GM12874 (cell line): ENCODE measurements at regions not wholly inside any gene's neighbourhood (a gene's known extent, or its start where the extent isn't known, plus 50 kb on each side); places are given as distances from the start of the nearest gene placed in this dataset.

ENCODE experiments used
- CTCF ChIP-seq: IDR thresholded peaks from 2 replicates; pipeline ENCODE4 v1.5.1; 2011; ENCODE audit warnings: low read depth, mild to moderate bottlenecking, control low read depth, low read length, moderate library complexity; ENCODE audit not compliant: insufficient read depth

- TF ChIP-seq CTCF, result no peak
Measured at GRCh38 chr1:166283600-166283999, 116.8 kb upstream of the FAM78B start.

GRCh38 chr1:166289309-166290050 is 122.7 kb upstream of the FAM78B start:
- TF ChIP-seq CTCF, result no peak

- TF ChIP-seq CTCF, result no peak
Measured at GRCh38 chr1:166295656-166296055, 128.9 kb upstream of the FAM78B start.

- TF ChIP-seq CTCF, result no peak
Measured at GRCh38 chr1:166297993-166298392, 131.2 kb upstream of the FAM78B start.

- no peak for TF ChIP-seq CTCF
Measured at GRCh38 chr1:166300767-166301166, 134.0 kb upstream of the FAM78B start.

GRCh38 chr1:166302989-166303758 is 136.4 kb upstream of the FAM78B start:
- no peak for TF ChIP-seq CTCF

GRCh38 chr1:166304131-166304530 is 137.3 kb upstream of the FAM78B start:
- TF ChIP-seq CTCF, result no peak
